ENCODE measurements at regions not wholly inside any gene's neighbourhood (a gene's known extent, or its start where the extent isn't known, plus 50 kb on each side); places are given as distances from the start of the nearest gene placed in this dataset.

- TF ChIP-seq POLR2AphosphoS5 (IDR thresholded peaks at IDR 0.05; ENCODE audit: low read depth, low read length) (no peak), BRCA1 (IDR thresholded peaks at IDR 0.05; ENCODE audit: low read depth, low read length) (no peak), MAFK (IDR thresholded peaks at IDR 0.05; ENCODE audit: low read depth, low read length) (no peak), SRF (IDR thresholded peaks at IDR 0.05; ENCODE audit: low read depth, low read length) (no peak), RFX5 (IDR thresholded peaks at IDR 0.05; ENCODE audit: borderline replicate concordance, low read depth, low read length) (no peak), FOSL1 (IDR thresholded peaks at IDR 0.05; ENCODE audit: insufficient read depth, low read depth, low read length) (no peak), TAF1 (IDR thresholded peaks at IDR 0.05; ENCODE audit: low read depth, low read length) (no peak), POLR2A (IDR thresholded peaks at IDR 0.05; ENCODE audit: control extremely low read depth in 1 of 2, low read depth in 2 of 2, low read length in 2 of 2) (no peak), ZNF274 (IDR thresholded peaks at IDR 0.05; ENCODE audit: borderline replicate concordance, extremely low read depth, low read length) (no peak), TAF7 (optimal IDR thresholded peaks at IDR 0.05; ENCODE audit: borderline replicate concordance, low read depth, low read length) (no peak), SIX5 (IDR thresholded peaks at IDR 0.05; ENCODE audit: low read depth, low read length) (no peak)
- TF ChIP-seq, protein P1, sequence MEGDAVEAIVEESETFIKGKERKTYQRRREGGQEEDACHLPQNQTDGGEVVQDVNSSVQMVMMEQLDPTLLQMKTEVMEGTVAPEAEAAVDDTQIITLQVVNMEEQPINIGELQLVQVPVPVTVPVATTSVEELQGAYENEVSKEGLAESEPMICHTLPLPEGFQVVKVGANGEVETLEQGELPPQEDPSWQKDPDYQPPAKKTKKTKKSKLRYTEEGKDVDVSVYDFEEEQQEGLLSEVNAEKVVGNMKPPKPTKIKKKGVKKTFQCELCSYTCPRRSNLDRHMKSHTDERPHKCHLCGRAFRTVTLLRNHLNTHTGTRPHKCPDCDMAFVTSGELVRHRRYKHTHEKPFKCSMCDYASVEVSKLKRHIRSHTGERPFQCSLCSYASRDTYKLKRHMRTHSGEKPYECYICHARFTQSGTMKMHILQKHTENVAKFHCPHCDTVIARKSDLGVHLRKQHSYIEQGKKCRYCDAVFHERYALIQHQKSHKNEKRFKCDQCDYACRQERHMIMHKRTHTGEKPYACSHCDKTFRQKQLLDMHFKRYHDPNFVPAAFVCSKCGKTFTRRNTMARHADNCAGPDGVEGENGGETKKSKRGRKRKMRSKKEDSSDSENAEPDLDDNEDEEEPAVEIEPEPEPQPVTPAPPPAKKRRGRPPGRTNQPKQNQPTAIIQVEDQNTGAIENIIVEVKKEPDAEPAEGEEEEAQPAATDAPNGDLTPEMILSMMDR (IDR thresholded peaks at IDR 0.05; ENCODE audit: control extremely low read depth in 1 of 3, insufficient read depth in 1 of 3, low read depth in 1 of 3, low read length in 3 of 3), result no peak
- TF ChIP-seq, protein P2, sequence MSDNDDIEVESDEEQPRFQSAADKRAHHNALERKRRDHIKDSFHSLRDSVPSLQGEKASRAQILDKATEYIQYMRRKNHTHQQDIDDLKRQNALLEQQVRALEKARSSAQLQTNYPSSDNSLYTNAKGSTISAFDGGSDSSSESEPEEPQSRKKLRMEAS (IDR thresholded peaks at IDR 0.05), result no peak
These were observed 645.9 kb downstream of the XPNPEP1 start for GRCh38 chr10:109277456-109277855.
